H9 (cell line): ENCODE measurements at regions not wholly inside any gene's neighbourhood (a gene's known extent, or its start where the extent isn't known, plus 50 kb on each side); places are given as distances from the start of the nearest gene placed in this dataset.

Source experiments
- DNase-seq: peaks from one replicate; pipeline ENCODE4 v3.0.0-alpha.2; 2017
- H2AFZ ChIP-seq: one replicate; pipeline ENCODE4 v1.6.1; 2013; ENCODE audit warnings: mild to moderate bottlenecking, low read length, control low read depth, moderate library complexity
- H2AK5ac ChIP-seq: 2 replicates; pipeline ENCODE4 v1.6.1; 2013; ENCODE audit warnings: low read length, control low read depth, mixed read lengths; ENCODE audit not compliant: insufficient read length
- H2BK120ac ChIP-seq: one replicate; pipeline ENCODE4 v1.6.1; 2013; ENCODE audit warnings: low read depth, mild to moderate bottlenecking, low read length, control low read depth, inconsistent platforms; ENCODE audit not compliant: poor library complexity, severe bottlenecking
- H2BK12ac ChIP-seq: 2 replicates; pipeline ENCODE4 v1.6.1; 2013; ENCODE audit warnings: low read length, control low read depth, mixed read lengths, low read depth; ENCODE audit not compliant: insufficient read length
- H2BK15ac ChIP-seq: 2 replicates; pipeline ENCODE4 v1.6.1; 2013; ENCODE audit warnings: low read depth, low read length, control low read depth
- H2BK20ac ChIP-seq: one replicate; pipeline ENCODE4 v1.6.1; 2013; ENCODE audit warnings: low read depth, mild to moderate bottlenecking, low read length, control low read depth, inconsistent platforms; ENCODE audit not compliant: poor library complexity, severe bottlenecking
- H2BK5ac ChIP-seq: 2 replicates; pipeline ENCODE4 v1.6.1; 2013; ENCODE audit warnings: low read length, control low read depth, mixed read lengths; ENCODE audit not compliant: insufficient read length
- H3K14ac ChIP-seq: 2 replicates; pipeline ENCODE4 v1.6.1; 2013; ENCODE audit warnings: low read length, control low read depth; ENCODE audit not compliant: insufficient read depth
- H3K18ac ChIP-seq: 2 replicates; pipeline ENCODE4 v1.6.1; 2013; ENCODE audit warnings: low read depth, mild to moderate bottlenecking, mixed read lengths, low read length, control low read depth; ENCODE audit not compliant: insufficient read length
- H3K23ac ChIP-seq: 2 replicates; pipeline ENCODE4 v1.6.1; 2013; ENCODE audit warnings: low read length, control low read depth, mixed read lengths, low read depth; ENCODE audit not compliant: insufficient read length
- H3K23me2 ChIP-seq: 2 replicates; pipeline ENCODE4 v1.6.1; 2013; ENCODE audit warnings: low read depth, mild to moderate bottlenecking, mixed read lengths, low read length, control low read depth; ENCODE audit not compliant: insufficient read length, poor library complexity, severe bottlenecking
- H3K27ac ChIP-seq: 2 replicates; pipeline ENCODE4 v1.5.1; 2013; ENCODE audit warnings: low read length, control low read depth, mixed read lengths, low read depth; ENCODE audit not compliant: insufficient read length
- H3K27me3 ChIP-seq: 2 replicates; pipeline ENCODE4 v1.6.1; 2013; ENCODE audit warnings: low read length, control low read depth, inconsistent platforms; ENCODE audit not compliant: insufficient read depth
- H3K4ac ChIP-seq: 2 replicates; pipeline ENCODE4 v1.6.1; 2013; ENCODE audit warnings: low read depth, mild to moderate bottlenecking, control low read depth, inconsistent platforms, low read length, moderate library complexity
- H3K4me1 ChIP-seq: 2 replicates; pipeline ENCODE4 v1.6.1; 2013; ENCODE audit warnings: low read length, control low read depth, inconsistent platforms; ENCODE audit not compliant: insufficient read depth
- H3K4me2 ChIP-seq: 2 replicates; pipeline ENCODE4 v1.6.1; 2013; ENCODE audit warnings: low read length, control low read depth, mixed read lengths; ENCODE audit not compliant: insufficient read length, insufficient read depth
- H3K56ac ChIP-seq: 2 replicates; pipeline ENCODE4 v1.6.1; 2013; ENCODE audit warnings: low read depth, mild to moderate bottlenecking, mixed read lengths, low read length, control low read depth; ENCODE audit not compliant: insufficient read length
- H3K79me1 ChIP-seq: 2 replicates; pipeline ENCODE4 v1.6.1; 2013; ENCODE audit warnings: low read depth, mild to moderate bottlenecking, moderate library complexity, low read length, control low read depth, inconsistent platforms; ENCODE audit not compliant: insufficient read depth, poor library complexity, severe bottlenecking
- H3K79me2 ChIP-seq: 2 replicates; pipeline ENCODE4 v1.6.1; 2013; ENCODE audit warnings: low read length, control low read depth, inconsistent platforms; ENCODE audit not compliant: insufficient read depth
- H3K9ac ChIP-seq: 2 replicates; pipeline ENCODE4 v1.6.1; 2013; ENCODE audit warnings: low read length, control low read depth, mixed read lengths; ENCODE audit not compliant: insufficient read length; ENCODE audit errors: extremely low read depth
- H3K9me3 ChIP-seq: one replicate; pipeline ENCODE4 v1.6.1; 2013; ENCODE audit warnings: low read depth, low read length, inconsistent platforms; ENCODE audit not compliant: control insufficient read depth
- H3T11ph ChIP-seq: one replicate; pipeline ENCODE4 v1.6.1; 2013; ENCODE audit warnings: mild to moderate bottlenecking, low read length, control low read depth, inconsistent platforms
- H4K20me1 ChIP-seq: one replicate; pipeline ENCODE4 v1.6.1; 2013; ENCODE audit not compliant: control insufficient read depth, insufficient read length, insufficient read depth
- H4K5ac ChIP-seq: 2 replicates; pipeline ENCODE4 v1.6.1; 2013; ENCODE audit warnings: low read depth, mild to moderate bottlenecking, mixed read lengths, low read length, control low read depth; ENCODE audit not compliant: insufficient read length
- H4K8ac ChIP-seq: replicated peaks from 2 replicates; pipeline ENCODE4 v1.6.1; 2013; ENCODE audit warnings: low read length, control low read depth, mixed read lengths, low read depth; ENCODE audit not compliant: insufficient read length
- H4K91ac ChIP-seq: 2 replicates; pipeline ENCODE4 v1.6.1; 2013; ENCODE audit warnings: low read depth, mild to moderate bottlenecking, moderate library complexity, mixed read lengths, low read length, control low read depth; ENCODE audit not compliant: insufficient read length
- H3K27ac Mint-ChIP-seq, 3 experiments: 2 replicates in 2 of 3; 3 replicates in 1 of 3; pipeline ENCODE4 v1.8.0; 2020 to 2021; ENCODE audit warnings: mixed read lengths in 3 of 3, mild to moderate bottlenecking in 1 of 3, moderate library complexity in 1 of 3
- H3K27me3 Mint-ChIP-seq: 2 replicates; pipeline ENCODE4 v1.8.0; 2021; ENCODE audit warnings: low read depth, mild to moderate bottlenecking, moderate library complexity, mixed read lengths
- H3K36me3 Mint-ChIP-seq, 3 experiments: 2 replicates in 2 of 3; 3 replicates in 1 of 3; pipeline ENCODE4 v1.8.0; 2020 to 2021; ENCODE audit warnings: low read depth in 3 of 3, mixed read lengths in 3 of 3; ENCODE audit not compliant: insufficient read depth in 1 of 3
- H3K4me1 Mint-ChIP-seq, 2 experiments: 2 replicates each; pipeline ENCODE4 v1.8.0; 2020; ENCODE audit warnings: mixed read lengths in 2 of 2
- H3K4me3 Mint-ChIP-seq, 2 experiments: 2 replicates in 1 of 2; 3 replicates in 1 of 2; pipeline ENCODE4 v1.8.0; 2020 to 2021; ENCODE audit warnings: mild to moderate bottlenecking in 2 of 2, mixed read lengths in 2 of 2, moderate library complexity in 1 of 2
- H3K9me3 Mint-ChIP-seq, 2 experiments: 2 replicates in 1 of 2; 3 replicates in 1 of 2; pipeline ENCODE4 v1.8.0; 2020; ENCODE audit warnings: mild to moderate bottlenecking in 2 of 2, mixed read lengths in 2 of 2, moderate library complexity in 1 of 2
- CTCF ChIP-seq: fragments of 200-600 bp; sonication (generic); conservative IDR thresholded peaks from 3 replicates; pipeline ENCODE4 v1.8.0; 2021; ENCODE audit warnings: antibody characterized with exemption, mild to moderate bottlenecking
- WGBS: extraction: QIAGEN DNeasy Blood & Tissue Kit; methylation state at CpG from one replicate; pipeline ENCODE4 v1.1.7; 2013; ENCODE audit warnings: missing lambda C conversion rate, low lambda C conversion rate, mixed read lengths; ENCODE audit not compliant: insufficient read length; ENCODE audit errors: extremely low coverage; 5-methylcytosine and 5-hydroxymethylcytosine counted together

GRCh38 chr6:152836523-152836922 is 85.9 kb downstream of the VIP start:
- Histone ChIP-seq H3K79me2 (no peaks in the 10 kb centered on the region), H2BK15ac (no peak overlapping the region), H3K14ac (no peak overlapping the region), H4K5ac (no peak overlapping the region), H2BK5ac (no peak overlapping the region), H4K91ac (no peak overlapping the region), H2BK20ac (no peak overlapping the region), H3K27ac (no peak overlapping the region), H3K56ac (no peak overlapping the region), H3K23ac (no peak overlapping the region), H3K9me3 (no peaks in the 10 kb centered on the region), H3K4me1 (no peaks in the 10 kb centered on the region), H3T11ph (no peak overlapping the region), H3K79me1 (no peaks in the 10 kb centered on the region), H2BK12ac (no peak overlapping the region), H3K23me2 (no peaks in the 10 kb centered on the region), H3K4me2 (no peak overlapping the region), H2BK120ac (no peak overlapping the region), H3K4ac (no peak overlapping the region), H3K9ac (no peak overlapping the region), H4K20me1 (no peaks in the 10 kb centered on the region), H3K18ac (no peak overlapping the region), H2AFZ (no peak overlapping the region), H2AK5ac (no peak overlapping the region), H4K8ac (no peak overlapping the region), H3K27me3 (no peaks in the 10 kb centered on the region)
- peaks cover 3 to 9% of the 10 kb centered on the region in 2 experiments; a peak in 4 of 5 replicates for H3K9me3 Mint-ChIP-seq
- DNase-seq, result no peak
- no peak overlapping the region for H3K27ac Mint-ChIP-seq
- peaks cover 0 to 8% (median 2%) of the 10 kb centered on the region in 3 experiments; a peak in 2 of 7 replicates for H3K36me3 Mint-ChIP-seq
- H3K4me3 Mint-ChIP-seq, result no peak overlapping the region
- no CpG with 5 or more reads among the region's 1 CpG for whole genome bisulfite sequencing
- no peak for TF ChIP-seq CTCF
- H3K4me1 Mint-ChIP-seq, result peaks cover 6 to 11% of the 10 kb centered on the region in 2 experiments
- no peaks in the 10 kb centered on the region; the same call in none of the 2 replicates for H3K27me3 Mint-ChIP-seq
